Erythroblast (primary cell): ENCODE measurements at regions not wholly inside any gene's neighbourhood (a gene's known extent, or its start where the extent isn't known, plus 50 kb on each side); places are given as distances from the start of the nearest gene placed in this dataset.

Experiments used
- DNase-seq, 2 experiments: peaks; one replicate each; lab custom pipeline; 2025; lab: John Stamatoyannopoulos, UW
- GATA1 ChIP-seq: IDR thresholded peaks from 2 replicates; pipeline ENCODE4 v1.6.1; 2011; ENCODE audit warnings: low read depth, mild to moderate bottlenecking, control low read depth, low read length, moderate library complexity
- POLR2A ChIP-seq: IDR thresholded peaks from 2 replicates; pipeline ENCODE4 v1.6.1; 2011; ENCODE audit warnings: mild to moderate bottlenecking, low read length

GRCh38 chr6:95240514-95240913 is 336.8 kb upstream of the MANEA start:
- TF ChIP-seq GATA1 (no peak), POLR2A (no peak)
- DNase-seq, result no peak

GRCh38 chr6:95242560-95242959 is 334.8 kb upstream of the MANEA start:
- TF ChIP-seq POLR2A, result no peak
- TF ChIP-seq GATA1, result no peak
- DNase-seq, result no peak

GRCh38 chr6:95243053-95243452 is 334.3 kb upstream of the MANEA start:
- TF ChIP-seq GATA1, result no peak
- no peak for TF ChIP-seq POLR2A
- no peak for DNase-seq

- DNase-seq, result no peak
- no peak for TF ChIP-seq POLR2A
- TF ChIP-seq GATA1, result no peak
Observed at GRCh38 chr6:95244751-95245150, 332.6 kb upstream of the MANEA start.

GRCh38 chr6:95248499-95248898 is 328.8 kb upstream of the MANEA start:
- TF ChIP-seq POLR2A (no peak), GATA1 (no peak)
- DNase-seq, result no peak

- TF ChIP-seq POLR2A, result no peak
- no peak for TF ChIP-seq GATA1
- DNase-seq, result no peak
Observed at GRCh38 chr6:95249175-95249574, 328.2 kb upstream of the MANEA start.

GRCh38 chr6:95249661-95250060 is 327.7 kb upstream of the MANEA start:
- TF ChIP-seq GATA1, result no peak
- TF ChIP-seq POLR2A, result no peak
- no peak for DNase-seq

- TF ChIP-seq POLR2A (no peak), GATA1 (no peak)
Observed at GRCh38 chr6:95263840-95264239, 313.5 kb upstream of the MANEA start.

GRCh38 chr6:95266537-95267258 is 310.6 kb upstream of the MANEA start:
- no peak for TF ChIP-seq POLR2A
- no peak for TF ChIP-seq GATA1
- peak; percentile 9 to 10 for DNase-seq

More at GRCh38 chr6:95263840-95264239, 313.5 kb upstream of the MANEA start:
- DNase-seq, result no peak

- no peak for DNase-seq
- no peak for TF ChIP-seq GATA1
- TF ChIP-seq POLR2A, result no peak
Observed at GRCh38 chr6:95274686-95275235, 302.6 kb upstream of the MANEA start.

GRCh38 chr6:95279616-95280015 is 297.7 kb upstream of the MANEA start:
- TF ChIP-seq GATA1 (no peak), POLR2A (no peak)
- DNase-seq, result no peak

GRCh38 chr6:95280686-95281273 is 296.6 kb upstream of the MANEA start:
- TF ChIP-seq GATA1, result no peak
- no peak for TF ChIP-seq POLR2A
- DNase-seq, result peak; percentile 11 to 52

- TF ChIP-seq GATA1, result no peak
- no peak for TF ChIP-seq POLR2A
- no peak for DNase-seq
Observed at GRCh38 chr6:95285881-95286280, 291.5 kb upstream of the MANEA start.

- TF ChIP-seq POLR2A, result no peak
- no peak for TF ChIP-seq GATA1
- DNase-seq, result no peak
Observed at GRCh38 chr6:95286874-95287273, 290.5 kb upstream of the MANEA start.

- TF ChIP-seq GATA1 (no peak), POLR2A (no peak)
- no peak for DNase-seq
Observed at GRCh38 chr6:95288251-95288650, 289.1 kb upstream of the MANEA start.
